DND-41 (cell line): ENCODE measurements at regions not wholly inside any gene's neighbourhood (a gene's known extent, or its start where the extent isn't known, plus 50 kb on each side); places are given as distances from the start of the nearest gene placed in this dataset.

Experiments
- CTCF ChIP-seq: IDR thresholded peaks from 2 replicates; pipeline ENCODE4 v1.5.1; 2012; ENCODE audit warnings: borderline replicate concordance, low read length, moderate library complexity, mild to moderate bottlenecking; ENCODE audit not compliant: poor library complexity, severe bottlenecking; ENCODE audit errors: extremely low read depth
- EZH2 ChIP-seq: IDR thresholded peaks from 3 replicates; pipeline ENCODE4 v1.6.1; 2012; ENCODE audit warnings: borderline replicate concordance, low read depth, mild to moderate bottlenecking, moderate library complexity, low read length, inconsistent platforms; ENCODE audit not compliant: severe bottlenecking

GRCh38 chr13:22647156-22647850 lies 533.5 kb upstream of the SGCG start:
- TF ChIP-seq CTCF (no peak), EZH2 (no peak)
